GM13977 (cell line): ENCODE measurements at regions not wholly inside any gene's neighbourhood (a gene's known extent, or its start where the extent isn't known, plus 50 kb on each side); places are given as distances from the start of the nearest gene placed in this dataset.

ENCODE experiments used
- DNase-seq: peaks from one replicate; pipeline ENCODE4 v3.0.0; 2012; ENCODE audit warnings: low spot score
- in situ Hi-C: fragments of 300-500 bp; cut with MboI; formaldehyde crosslinking; loops from one replicate; pipeline ENCODE4 v1.12.0; 2022; ENCODE audit warnings: low sequenced_read_pairs, low pct_unique_long_range_greater_than_20kb, mixed read lengths, inconsistent platforms; ENCODE audit not compliant: unreplicated experiment
- TF ChIP-seq, protein P1 (sequence below): IDR thresholded peaks from 2 replicates; pipeline ENCODE4 v1.5.1; 2012; ENCODE audit warnings: mild to moderate bottlenecking, control low read depth; ENCODE audit not compliant: insufficient read depth; ENCODE audit errors: extremely low read depth, missing control alignments

GRCh38 chr3:83683937-83684598 lies 1274.7 kb upstream of the CADM2 start:
- DNase-seq = no peak
- in situ Hi-C loops = no loop called here

DNA sequence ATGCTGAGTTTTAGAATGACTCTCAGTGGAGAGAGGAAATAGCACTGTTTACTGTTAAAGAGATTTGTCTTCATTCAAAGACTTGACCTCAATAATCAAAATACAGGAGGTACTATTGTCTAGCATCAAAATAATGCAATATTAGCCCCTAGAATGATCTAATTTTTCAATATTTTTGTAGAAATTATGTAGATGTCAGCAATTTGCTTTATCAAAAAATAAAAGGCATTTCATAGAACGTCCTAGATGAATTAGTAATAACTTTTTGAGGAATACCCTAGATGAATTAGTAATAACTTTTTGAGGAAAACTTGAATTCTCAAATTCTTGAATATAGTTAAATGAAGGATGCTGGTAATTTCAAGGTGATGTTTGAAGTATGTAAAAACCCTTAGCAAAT lies 1252.1 kb upstream of the CADM2 start:
- no peak for DNase-seq
- in situ Hi-C loops = no loop called here
- TF ChIP-seq, protein P1, sequence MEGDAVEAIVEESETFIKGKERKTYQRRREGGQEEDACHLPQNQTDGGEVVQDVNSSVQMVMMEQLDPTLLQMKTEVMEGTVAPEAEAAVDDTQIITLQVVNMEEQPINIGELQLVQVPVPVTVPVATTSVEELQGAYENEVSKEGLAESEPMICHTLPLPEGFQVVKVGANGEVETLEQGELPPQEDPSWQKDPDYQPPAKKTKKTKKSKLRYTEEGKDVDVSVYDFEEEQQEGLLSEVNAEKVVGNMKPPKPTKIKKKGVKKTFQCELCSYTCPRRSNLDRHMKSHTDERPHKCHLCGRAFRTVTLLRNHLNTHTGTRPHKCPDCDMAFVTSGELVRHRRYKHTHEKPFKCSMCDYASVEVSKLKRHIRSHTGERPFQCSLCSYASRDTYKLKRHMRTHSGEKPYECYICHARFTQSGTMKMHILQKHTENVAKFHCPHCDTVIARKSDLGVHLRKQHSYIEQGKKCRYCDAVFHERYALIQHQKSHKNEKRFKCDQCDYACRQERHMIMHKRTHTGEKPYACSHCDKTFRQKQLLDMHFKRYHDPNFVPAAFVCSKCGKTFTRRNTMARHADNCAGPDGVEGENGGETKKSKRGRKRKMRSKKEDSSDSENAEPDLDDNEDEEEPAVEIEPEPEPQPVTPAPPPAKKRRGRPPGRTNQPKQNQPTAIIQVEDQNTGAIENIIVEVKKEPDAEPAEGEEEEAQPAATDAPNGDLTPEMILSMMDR = no peak

More at GRCh38 chr3:83683937-83684598, 1274.7 kb upstream of the CADM2 start:
- TF ChIP-seq, protein P1 = no peak

GRCh38 chr3:83715307-83715706 lies 1243.5 kb upstream of the CADM2 start:
- TF ChIP-seq, protein P1 = no peak
- in situ Hi-C loops = no loop called here
- DNase-seq = no peak

DNA sequence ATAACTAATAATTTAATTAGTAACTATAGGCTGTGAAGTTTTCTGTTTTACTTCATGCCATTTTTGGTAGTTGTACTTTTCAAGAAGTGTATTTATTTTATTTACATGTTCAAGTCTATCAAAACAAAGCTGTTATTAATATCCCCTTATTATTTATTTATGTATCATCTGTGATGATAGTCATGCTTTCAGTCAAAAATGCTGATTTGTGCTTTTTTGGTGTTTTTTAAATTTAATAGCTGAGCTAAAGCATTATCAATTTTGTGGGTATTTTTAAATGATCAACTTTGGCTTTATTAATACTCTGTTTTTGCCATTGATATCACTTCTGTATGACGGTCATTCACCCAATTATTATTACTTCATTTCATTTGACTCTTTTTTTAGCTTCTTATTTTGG lies 1229.2 kb upstream of the CADM2 start:
- TF ChIP-seq, protein P1 = no peak
- in situ Hi-C loops = no loop called here
- no peak for DNase-seq

GRCh38 chr3:83734656-83735055 lies 1224.1 kb upstream of the CADM2 start:
- no peak for DNase-seq
- TF ChIP-seq, protein P1 = no peak
- in situ Hi-C loops = no loop called here

DNA sequence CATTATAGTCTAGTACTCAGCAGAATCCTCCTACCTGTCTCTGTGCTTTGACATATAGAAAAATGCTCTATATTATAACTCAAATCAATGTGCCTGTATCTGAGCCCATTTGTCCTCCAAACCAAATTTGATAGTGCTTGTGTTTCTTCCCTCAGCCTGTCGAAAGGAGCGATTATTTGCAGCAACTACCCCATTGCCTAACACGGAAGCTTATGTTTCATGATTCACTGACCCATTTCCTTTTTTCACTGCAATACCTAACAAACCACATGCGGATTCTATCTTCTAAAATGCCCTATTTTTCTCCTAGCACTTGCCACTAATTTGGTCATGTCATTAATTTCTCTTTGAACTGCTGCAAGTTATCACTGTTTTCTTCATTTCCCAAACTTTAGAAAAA lies 1220.6 kb upstream of the CADM2 start:
- in situ Hi-C loops = no loop called here
- no peak for DNase-seq
- TF ChIP-seq, protein P1 = no peak

GRCh38 chr3:83740504-83740903 lies 1218.3 kb upstream of the CADM2 start:
- in situ Hi-C loops = no loop called here
- TF ChIP-seq, protein P1 = no peak

More at GRCh38 chr3:83740504-83740903, 1218.3 kb upstream of the CADM2 start:
- no peak for DNase-seq
